SK-N-SH treated with all-trans-retinoic acid at 6 μM for 48 hours (cell line): ENCODE measurements at regions not wholly inside any gene's neighbourhood (a gene's known extent, or its start where the extent isn't known, plus 50 kb on each side); places are given as distances from the start of the nearest gene placed in this dataset.

Source experiments
- ATAC-seq: fragments of 200-7000 bp; cut with Tn5 transposase; 3 replicates; pipeline ENCODE4 v1.9.1; 2020; ENCODE audit warnings: mild to moderate bottlenecking, moderate library complexity
- ARNTL ChIP-seq: fragments of 450-650 bp; formaldehyde crosslinking; IDR thresholded peaks from 2 replicates; pipeline ENCODE4 v1.5.0; 2020; ENCODE audit warnings: low read depth, mild to moderate bottlenecking, moderate library complexity, borderline replicate concordance
- BACH2 ChIP-seq: fragments of 250-450 bp; sonication (Bioruptor Pico); IDR thresholded peaks from 2 replicates; pipeline ENCODE4 v1.9.0; 2021; ENCODE audit warnings: mild to moderate bottlenecking, borderline replicate concordance
- CSDC2 ChIP-seq: fragments of 250-450 bp; sonication (Bioruptor Pico); IDR thresholded peaks from 2 replicates; pipeline ENCODE4 v1.5.0; 2020; ENCODE audit warnings: mild to moderate bottlenecking, moderate library complexity
- ESRRG ChIP-seq: fragments of 250-450 bp; sonication (Bioruptor Pico); IDR thresholded peaks from 2 replicates; pipeline ENCODE4 v1.6.1; 2021; ENCODE audit warnings: mild to moderate bottlenecking
- GLIS3 ChIP-seq: fragments of 250-450 bp; sonication (Bioruptor Pico); IDR thresholded peaks from 2 replicates; pipeline ENCODE4 v1.5.0; 2020; ENCODE audit warnings: mild to moderate bottlenecking, moderate library complexity
- ISL1 ChIP-seq: fragments of 250-450 bp; sonication (Bioruptor Pico); IDR thresholded peaks from 2 replicates; pipeline ENCODE4 v2.1.2; 2022; ENCODE audit warnings: mild to moderate bottlenecking, moderate library complexity
- OSR1 ChIP-seq: fragments of 250-450 bp; sonication (Bioruptor Pico); IDR thresholded peaks from 2 replicates; pipeline ENCODE4 v1.8.0; 2022; ENCODE audit warnings: moderate library complexity, mild to moderate bottlenecking, inconsistent platforms
- PPARA ChIP-seq: fragments of 250-450 bp; sonication (Bioruptor Pico); IDR thresholded peaks from 2 replicates; pipeline ENCODE4 v1.5.0; 2020; ENCODE audit warnings: mild to moderate bottlenecking, borderline replicate concordance
- RARB ChIP-seq: fragments of 250-450 bp; sonication (Bioruptor Pico); IDR thresholded peaks from 2 replicates; pipeline ENCODE4 v1.8.0; 2021; ENCODE audit warnings: mild to moderate bottlenecking, moderate library complexity
- SNAI2 ChIP-seq: fragments of 250-450 bp; sonication (Bioruptor Pico); IDR thresholded peaks from 2 replicates; pipeline ENCODE4 v1.5.0; 2020; ENCODE audit warnings: mild to moderate bottlenecking, moderate library complexity
- TCF4 ChIP-seq: fragments of 250-450 bp; sonication (Bioruptor Pico); IDR thresholded peaks from 2 replicates; pipeline ENCODE4 v1.8.0; 2021; ENCODE audit warnings: mild to moderate bottlenecking, moderate library complexity, borderline replicate concordance
- TOX ChIP-seq: fragments of 250-450 bp; sonication (Bioruptor Pico); IDR thresholded peaks from 2 replicates; pipeline ENCODE4 v1.8.0; 2021; ENCODE audit warnings: mild to moderate bottlenecking, moderate library complexity, borderline replicate concordance
- ZC3H10 ChIP-seq: fragments of 250-450 bp; sonication (Bioruptor Pico); IDR thresholded peaks from 2 replicates; pipeline ENCODE4 v1.5.1; 2021; ENCODE audit warnings: mild to moderate bottlenecking, moderate library complexity
- ZFP3 ChIP-seq: fragments of 250-450 bp; sonication (Bioruptor Pico); IDR thresholded peaks from 2 replicates; pipeline ENCODE4 v1.5.0; 2020; ENCODE audit warnings: mild to moderate bottlenecking, moderate library complexity
- ZNF565 ChIP-seq: fragments of 450-650 bp; formaldehyde crosslinking; conservative IDR thresholded peaks from 2 replicates; pipeline ENCODE4 v1.5.0; 2020; ENCODE audit warnings: low read depth, mild to moderate bottlenecking, moderate library complexity
- ZNF70 ChIP-seq: fragments of 450-650 bp; formaldehyde crosslinking; IDR thresholded peaks from 2 replicates; pipeline ENCODE4 v1.5.0; 2020; ENCODE audit warnings: mild to moderate bottlenecking, moderate library complexity
- ZNF8 ChIP-seq: fragments of 450-650 bp; formaldehyde crosslinking; IDR thresholded peaks from 2 replicates; pipeline ENCODE4 v1.5.0; 2020; ENCODE audit warnings: mild to moderate bottlenecking, moderate library complexity
- TF ChIP-seq, protein P1 (sequence below): fragments of 250-450 bp; sonication (Bioruptor Pico); IDR thresholded peaks from 2 replicates; pipeline ENCODE4 v1.8.0; 2021; ENCODE audit warnings: low read depth, mild to moderate bottlenecking, moderate library complexity, borderline replicate concordance
- TF ChIP-seq, protein P2 (sequence below): fragments of 250-450 bp; sonication (Bioruptor Pico); IDR thresholded peaks from 2 replicates; pipeline ENCODE4 v1.8.0; 2020; ENCODE audit warnings: mild to moderate bottlenecking, moderate library complexity, borderline replicate concordance
- TF ChIP-seq, protein P3 (sequence below): fragments of 250-450 bp; sonication (Bioruptor Pico); IDR thresholded peaks from 2 replicates; pipeline ENCODE4 v1.5.1; 2021; ENCODE audit warnings: mild to moderate bottlenecking, moderate library complexity

DNA sequence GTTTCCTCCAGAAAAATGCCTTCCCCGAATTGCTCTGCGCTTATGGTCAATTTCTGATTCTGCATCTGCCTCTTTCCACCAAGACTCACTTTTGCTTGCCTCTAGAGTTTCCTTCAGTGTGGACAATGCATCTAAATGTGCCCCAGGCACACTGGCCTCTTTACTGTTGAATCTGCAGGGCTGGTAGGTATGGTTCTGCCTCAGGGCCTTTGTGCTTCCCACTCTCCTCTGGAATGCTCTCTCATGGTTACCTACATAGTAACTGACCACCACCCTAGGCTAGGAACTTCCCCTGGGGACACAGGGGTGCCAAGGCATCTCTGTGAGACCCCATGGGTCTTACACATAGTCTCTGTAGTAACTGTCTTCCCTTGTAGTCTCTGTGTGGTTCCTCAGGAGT is 1258.6 kb downstream of the CDH12 start:
- no peak for ATAC-seq
- TF ChIP-seq SNAI2 (CRISPR knock-in tag) (no peak), ESRRG (no peak), TOX (CRISPR knock-in tag) (no peak), ZNF8 (CRISPR knock-in tag) (no peak), PPARA (CRISPR knock-in tag) (no peak), ZNF70 (CRISPR knock-in tag) (no peak)
- TF ChIP-seq, protein P1, sequence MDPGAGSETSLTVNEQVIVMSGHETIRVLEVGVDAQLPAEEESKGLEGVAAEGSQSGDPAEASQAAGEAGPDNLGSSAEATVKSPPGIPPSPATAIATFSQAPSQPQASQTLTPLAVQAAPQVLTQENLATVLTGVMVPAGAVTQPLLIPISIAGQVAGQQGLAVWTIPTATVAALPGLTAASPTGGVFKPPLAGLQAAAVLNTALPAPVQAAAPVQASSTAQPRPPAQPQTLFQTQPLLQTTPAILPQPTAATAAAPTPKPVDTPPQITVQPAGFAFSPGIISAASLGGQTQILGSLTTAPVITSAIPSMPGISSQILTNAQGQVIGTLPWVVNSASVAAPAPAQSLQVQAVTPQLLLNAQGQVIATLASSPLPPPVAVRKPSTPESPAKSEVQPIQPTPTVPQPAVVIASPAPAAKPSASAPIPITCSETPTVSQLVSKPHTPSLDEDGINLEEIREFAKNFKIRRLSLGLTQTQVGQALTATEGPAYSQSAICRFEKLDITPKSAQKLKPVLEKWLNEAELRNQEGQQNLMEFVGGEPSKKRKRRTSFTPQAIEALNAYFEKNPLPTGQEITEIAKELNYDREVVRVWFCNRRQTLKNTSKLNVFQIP: no peak

DNA sequence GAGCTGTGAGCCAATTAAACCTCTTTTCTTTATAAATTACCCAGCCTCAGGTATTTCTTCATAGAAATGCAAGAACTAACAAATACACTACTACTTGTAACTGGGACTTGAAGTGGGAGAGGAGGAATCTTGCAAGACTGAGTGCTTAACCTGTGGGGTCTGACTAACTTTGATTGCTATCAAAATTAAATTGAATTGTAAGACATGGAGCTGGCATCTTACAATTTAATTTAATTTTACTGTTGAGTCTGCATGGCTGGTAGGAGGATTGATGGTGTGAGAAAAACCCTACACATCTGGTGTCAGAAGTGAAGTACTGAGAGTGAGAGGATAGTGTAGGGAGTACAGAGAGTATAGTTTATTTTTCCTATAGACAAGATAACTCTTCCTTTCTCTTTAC is 1259.9 kb downstream of the CDH12 start:
- TF ChIP-seq RARB (no peak), TCF4 (CRISPR knock-in tag) (no peak), ARNTL (CRISPR knock-in tag) (no peak), GLIS3 (no peak), ZFP3 (no peak), TOX (CRISPR knock-in tag) (no peak), BACH2 (CRISPR knock-in tag) (no peak), ZNF8 (CRISPR knock-in tag) (no peak)
- TF ChIP-seq, protein P1: no peak
- no peak for ATAC-seq

DNA sequence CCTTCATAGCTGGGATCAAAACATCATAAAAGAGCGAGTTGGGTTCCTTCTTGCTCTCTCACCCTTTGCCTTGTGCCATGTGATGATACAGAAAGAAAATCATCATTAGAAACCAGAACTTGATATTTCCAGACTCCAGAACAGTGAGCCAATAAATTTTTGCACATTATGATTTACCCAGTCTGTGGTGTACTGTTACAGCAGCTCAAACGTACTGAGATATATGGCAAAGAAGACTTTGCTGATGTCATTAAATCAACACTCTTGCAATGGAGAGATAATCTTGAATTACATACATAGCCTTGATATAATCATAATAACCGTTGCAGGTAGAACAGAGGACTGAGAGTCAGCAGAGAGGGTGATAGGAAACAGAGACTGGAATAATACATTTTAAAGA is 1271.6 kb downstream of the CDH12 start:
- ATAC-seq: no peak
- TF ChIP-seq ZNF70 (CRISPR knock-in tag) (no peak), SNAI2 (CRISPR knock-in tag) (no peak), TOX (CRISPR knock-in tag) (no peak), PPARA (CRISPR knock-in tag) (no peak), CSDC2 (no peak), ZNF565 (CRISPR knock-in tag) (no peak), TCF4 (CRISPR knock-in tag) (no peak), ZNF8 (CRISPR knock-in tag) (no peak), BACH2 (CRISPR knock-in tag) (no peak), ZC3H10 (CRISPR knock-in tag) (no peak), ZFP3 (no peak)
- TF ChIP-seq, protein P2, sequence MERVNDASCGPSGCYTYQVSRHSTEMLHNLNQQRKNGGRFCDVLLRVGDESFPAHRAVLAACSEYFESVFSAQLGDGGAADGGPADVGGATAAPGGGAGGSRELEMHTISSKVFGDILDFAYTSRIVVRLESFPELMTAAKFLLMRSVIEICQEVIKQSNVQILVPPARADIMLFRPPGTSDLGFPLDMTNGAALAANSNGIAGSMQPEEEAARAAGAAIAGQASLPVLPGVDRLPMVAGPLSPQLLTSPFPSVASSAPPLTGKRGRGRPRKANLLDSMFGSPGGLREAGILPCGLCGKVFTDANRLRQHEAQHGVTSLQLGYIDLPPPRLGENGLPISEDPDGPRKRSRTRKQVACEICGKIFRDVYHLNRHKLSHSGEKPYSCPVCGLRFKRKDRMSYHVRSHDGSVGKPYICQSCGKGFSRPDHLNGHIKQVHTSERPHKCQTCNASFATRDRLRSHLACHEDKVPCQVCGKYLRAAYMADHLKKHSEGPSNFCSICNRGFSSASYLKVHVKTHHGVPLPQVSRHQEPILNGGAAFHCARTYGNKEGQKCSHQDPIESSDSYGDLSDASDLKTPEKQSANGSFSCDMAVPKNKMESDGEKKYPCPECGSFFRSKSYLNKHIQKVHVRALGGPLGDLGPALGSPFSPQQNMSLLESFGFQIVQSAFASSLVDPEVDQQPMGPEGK: no peak
- TF ChIP-seq, protein P1: no peak
- TF ChIP-seq, protein P3, sequence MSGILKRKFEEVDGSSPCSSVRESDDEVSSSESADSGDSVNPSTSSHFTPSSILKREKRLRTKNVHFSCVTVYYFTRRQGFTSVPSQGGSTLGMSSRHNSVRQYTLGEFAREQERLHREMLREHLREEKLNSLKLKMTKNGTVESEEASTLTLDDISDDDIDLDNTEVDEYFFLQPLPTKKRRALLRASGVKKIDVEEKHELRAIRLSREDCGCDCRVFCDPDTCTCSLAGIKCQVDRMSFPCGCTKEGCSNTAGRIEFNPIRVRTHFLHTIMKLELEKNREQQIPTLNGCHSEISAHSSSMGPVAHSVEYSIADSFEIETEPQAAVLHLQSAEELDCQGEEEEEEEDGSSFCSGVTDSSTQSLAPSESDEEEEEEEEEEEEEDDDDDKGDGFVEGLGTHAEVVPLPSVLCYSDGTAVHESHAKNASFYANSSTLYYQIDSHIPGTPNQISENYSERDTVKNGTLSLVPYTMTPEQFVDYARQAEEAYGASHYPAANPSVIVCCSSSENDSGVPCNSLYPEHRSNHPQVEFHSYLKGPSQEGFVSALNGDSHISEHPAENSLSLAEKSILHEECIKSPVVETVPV (CRISPR knock-in tag): no peak

DNA sequence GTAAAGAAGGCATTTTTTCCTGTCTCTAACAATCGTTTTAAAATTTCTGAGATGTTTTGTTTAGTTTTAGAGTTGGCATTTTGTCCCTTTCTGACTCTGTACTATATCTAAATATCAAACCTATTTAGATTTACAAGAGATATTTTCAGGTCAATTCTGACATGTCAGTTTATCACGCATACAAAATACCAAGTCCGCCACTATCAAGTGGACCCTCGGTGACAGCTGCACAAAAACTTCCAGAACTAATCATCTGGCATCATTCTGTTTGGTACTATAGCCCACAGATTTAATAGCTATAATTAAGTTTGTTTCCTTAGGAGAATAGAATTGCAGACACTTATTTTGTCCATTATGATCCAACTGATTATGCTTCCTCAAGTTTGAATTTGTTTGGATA is 1278.2 kb downstream of the CDH12 start:
- TF ChIP-seq OSR1 (CRISPR knock-in tag) (no peak), ARNTL (CRISPR knock-in tag) (no peak)
- no peak for ATAC-seq

DNA sequence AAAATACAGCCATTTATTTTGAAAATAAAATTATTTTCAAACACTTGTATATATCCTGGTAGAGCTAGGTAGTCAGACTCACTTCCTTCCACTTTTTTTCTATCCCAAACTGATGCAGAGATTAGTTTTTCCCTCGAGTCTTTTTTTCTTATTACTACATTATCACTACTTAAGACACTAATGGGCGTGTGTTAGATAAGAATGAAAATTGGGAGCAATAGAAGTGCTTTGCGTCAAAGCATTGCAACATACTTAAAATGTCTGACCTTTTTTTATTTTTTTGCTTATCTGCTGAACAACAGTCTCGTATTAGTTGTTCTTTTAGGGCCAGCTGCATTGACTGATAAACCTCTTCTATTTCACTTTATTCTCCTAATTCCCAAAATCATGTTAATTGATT is 1278.7 kb downstream of the CDH12 start:
- ATAC-seq: no peak
- TF ChIP-seq SNAI2 (CRISPR knock-in tag) (no peak), ISL1 (peak; percentile 57), ZC3H10 (CRISPR knock-in tag) (no peak), TOX (CRISPR knock-in tag) (no peak), GLIS3 (no peak), OSR1 (CRISPR knock-in tag) (no peak), ZNF565 (CRISPR knock-in tag) (no peak)
- TF ChIP-seq, protein P2: no peak
